ENCODE measurements at regions not wholly inside any gene's neighbourhood (a gene's known extent, or its start where the extent isn't known, plus 50 kb on each side); places are given as distances from the start of the nearest gene placed in this dataset.

GRCh38 chr21:35770101-35770945, 290.0 kb downstream of the SETD4 start:
- in situ Hi-C loops (cut with MboI; ENCODE audit: low sequenced_read_pairs) = no loop called here

DNA sequence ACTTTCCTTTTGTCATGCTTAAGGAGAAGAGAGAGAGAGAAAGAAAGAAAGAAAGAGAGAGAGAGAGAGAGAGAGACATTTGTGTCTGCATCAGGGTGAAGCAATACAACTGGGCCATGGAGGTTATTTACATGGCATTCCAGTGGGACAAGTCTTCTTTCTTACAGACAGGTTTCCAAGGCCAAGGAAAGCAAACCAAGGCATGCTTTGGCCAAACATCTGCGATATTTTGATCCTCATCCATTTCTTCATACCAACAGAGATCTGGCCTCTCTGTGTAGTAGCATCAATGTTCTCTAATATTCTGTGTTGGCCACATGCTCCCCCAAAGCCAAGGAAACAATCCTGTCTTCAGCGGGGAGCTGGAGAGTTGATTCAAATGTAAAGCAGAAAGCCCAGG, 292.1 kb downstream of the SETD4 start:
- in situ Hi-C loops (cut with MboI; ENCODE audit: low sequenced_read_pairs) = no loop called here

DNA sequence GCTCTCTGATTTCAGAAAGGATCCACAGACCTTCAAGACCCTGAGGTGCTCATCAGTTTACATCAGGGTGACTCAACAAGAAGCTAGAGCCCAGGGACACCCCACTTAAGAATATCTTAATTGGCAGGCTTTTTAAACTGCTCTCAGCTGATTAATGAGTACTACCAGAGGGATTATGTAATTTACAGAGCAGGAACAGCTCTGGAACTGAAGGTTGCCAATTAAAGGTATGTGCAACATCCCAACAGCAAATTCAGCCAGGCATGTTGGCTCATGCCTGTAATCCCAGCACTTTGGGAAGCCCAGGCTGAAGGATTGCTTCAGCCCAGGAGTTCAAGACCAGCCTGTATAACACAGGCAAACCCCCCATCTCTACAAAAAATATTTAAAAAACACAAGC, 295.7 kb downstream of the SETD4 start:
- in situ Hi-C loops (cut with MboI; ENCODE audit: low sequenced_read_pairs) = no loop called here

- in situ Hi-C loops (cut with MboI; ENCODE audit: low sequenced_read_pairs) = no loop called here
Measured at GRCh38 chr21:35764077-35764476, 296.2 kb downstream of the SETD4 start.

DNA sequence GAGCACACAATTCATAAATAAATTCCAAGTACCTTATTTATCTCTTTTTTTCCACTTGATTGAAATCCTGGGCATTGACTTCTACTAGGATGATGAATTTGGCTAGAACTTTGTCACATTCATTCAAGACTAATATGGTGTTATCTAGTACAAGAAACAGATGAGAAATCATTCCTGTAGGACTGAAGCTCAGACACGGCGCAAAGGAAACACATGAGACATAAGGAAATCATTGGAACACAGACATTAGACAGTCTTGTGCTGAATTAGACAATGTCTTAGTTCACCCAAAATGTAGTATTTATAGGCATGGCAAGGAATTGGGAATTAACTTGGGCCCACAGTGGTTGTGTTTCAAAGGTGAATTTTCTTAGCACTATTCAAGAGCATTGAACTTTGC, 305.7 kb downstream of the SETD4 start:
- in situ Hi-C loops (cut with MboI; ENCODE audit: low sequenced_read_pairs) = no loop called here

- in situ Hi-C loops (cut with MboI; ENCODE audit: low sequenced_read_pairs) = no loop called here
Measured at GRCh38 chr21:35753308-35753707, 307.0 kb downstream of the SETD4 start.

GRCh38 chr21:35751171-35751570, 309.2 kb downstream of the SETD4 start:
- in situ Hi-C loops (cut with MboI; ENCODE audit: low sequenced_read_pairs) = no loop called here

- in situ Hi-C loops (cut with MboI; ENCODE audit: low sequenced_read_pairs) = no loop called here
Measured at GRCh38 chr21:35749904-35750303, 310.4 kb downstream of the SETD4 start.

DNA sequence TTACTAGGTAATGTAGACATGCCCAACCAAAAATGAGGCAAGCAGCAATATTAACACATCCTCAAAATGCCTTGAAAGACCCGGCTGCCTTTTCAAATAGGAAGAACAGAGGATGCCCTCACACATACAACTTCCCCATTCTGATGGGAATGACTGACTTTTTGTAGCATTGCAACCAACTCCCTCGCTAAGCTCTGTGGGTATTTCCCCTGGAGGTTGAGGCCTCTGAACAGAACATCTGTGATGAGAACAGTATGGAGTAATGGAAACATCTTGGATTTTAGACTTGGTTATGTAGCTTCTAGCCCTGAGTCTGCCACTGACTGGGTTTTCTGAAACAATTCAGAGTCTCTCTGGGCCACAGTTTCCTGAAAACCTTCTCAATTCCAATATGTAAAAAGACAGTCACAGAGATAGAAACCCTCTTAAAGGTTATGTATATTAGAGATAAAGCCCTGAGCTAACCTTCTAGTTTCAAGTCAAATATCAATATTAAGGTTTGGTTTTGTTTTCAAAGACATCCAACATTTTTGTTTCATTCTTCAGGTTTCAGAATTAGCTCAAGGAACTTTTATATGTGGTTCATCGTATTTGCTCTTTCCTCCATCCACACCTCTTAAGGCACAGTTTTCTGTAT, 311.5 kb downstream of the SETD4 start:
- in situ Hi-C loops (cut with MboI; ENCODE audit: low sequenced_read_pairs) = no loop called here

- in situ Hi-C loops (cut with MboI; ENCODE audit: low sequenced_read_pairs) = no loop called here
Measured at GRCh38 chr21:35743571-35743970, 316.8 kb downstream of the SETD4 start.

DNA sequence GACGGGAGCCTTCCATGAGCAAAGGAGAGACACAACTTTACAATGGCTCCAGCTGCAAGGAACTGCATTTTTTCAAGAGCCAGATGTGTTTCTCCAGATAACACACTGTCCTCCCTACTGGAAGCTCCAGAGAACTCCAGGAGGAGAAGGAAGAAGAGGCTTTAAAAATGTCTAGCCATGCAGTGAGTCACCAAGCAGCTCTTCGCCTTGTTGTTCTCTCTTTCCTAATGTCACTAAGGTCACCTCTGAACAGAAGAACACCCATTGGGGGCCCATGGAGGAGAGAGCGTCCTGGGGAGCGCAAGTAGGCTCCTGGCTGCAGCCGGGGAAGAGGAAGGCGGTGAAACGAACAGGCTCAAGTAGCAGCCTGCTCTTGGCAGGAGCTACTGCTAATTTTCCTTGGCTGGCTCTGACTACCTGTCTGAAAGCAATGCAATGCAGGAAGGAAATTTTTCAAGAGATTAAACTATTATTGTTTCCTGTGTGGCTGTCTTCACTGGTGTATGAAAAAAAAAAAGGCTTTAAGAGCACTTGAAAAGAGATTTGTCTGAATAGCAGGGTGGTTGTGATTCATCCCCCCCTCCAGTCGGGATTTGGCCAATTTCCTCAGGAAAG, 321.9 kb downstream of the SETD4 start:
- in situ Hi-C loops (cut with MboI; ENCODE audit: low sequenced_read_pairs) = no loop called here

GRCh38 chr21:35737899-35738346, 322.4 kb downstream of the SETD4 start:
- in situ Hi-C loops (cut with MboI; ENCODE audit: low sequenced_read_pairs) = no loop called here

DNA sequence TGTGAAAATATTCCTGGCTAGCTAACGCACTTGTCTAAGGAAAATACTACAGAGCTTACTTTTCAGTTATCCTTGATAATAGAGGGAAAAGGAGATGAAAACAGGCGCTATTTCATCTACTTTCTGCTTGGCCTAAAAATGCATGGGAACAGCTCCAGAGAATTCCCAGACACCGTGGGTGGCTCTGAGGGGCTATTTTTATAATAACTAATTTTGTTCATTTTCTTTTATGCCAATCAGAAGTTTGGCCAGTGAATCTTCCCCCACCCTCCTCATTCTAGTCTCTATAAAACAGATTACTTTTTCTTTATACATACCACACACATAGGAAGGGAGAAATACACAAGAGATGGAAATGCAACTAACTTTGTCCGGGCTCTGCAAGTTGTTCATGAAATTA, 322.9 kb downstream of the SETD4 start:
- in situ Hi-C loops (cut with MboI; ENCODE audit: low sequenced_read_pairs) = no loop called here

DNA sequence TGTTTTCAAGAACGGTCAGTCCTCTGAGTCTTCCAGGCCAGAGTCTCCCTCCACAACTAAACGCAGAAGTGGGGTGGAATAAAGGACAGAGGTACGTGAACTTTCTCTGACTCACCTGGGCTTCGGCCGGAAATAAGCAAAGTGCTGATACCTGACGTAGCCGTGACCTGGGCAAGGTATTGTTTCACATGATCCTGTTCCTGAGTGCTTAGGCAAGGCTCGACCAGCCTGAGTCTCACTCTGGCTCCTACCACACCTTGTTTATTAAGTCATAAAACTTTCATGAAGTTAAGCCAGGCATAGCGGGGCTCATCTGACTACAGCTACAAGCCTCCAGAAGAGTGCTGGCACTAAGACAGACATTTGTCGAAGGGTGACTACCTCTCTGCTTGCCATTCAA, 327.5 kb downstream of the SETD4 start:
- in situ Hi-C loops (cut with MboI; ENCODE audit: low sequenced_read_pairs) = no loop called here

DNA sequence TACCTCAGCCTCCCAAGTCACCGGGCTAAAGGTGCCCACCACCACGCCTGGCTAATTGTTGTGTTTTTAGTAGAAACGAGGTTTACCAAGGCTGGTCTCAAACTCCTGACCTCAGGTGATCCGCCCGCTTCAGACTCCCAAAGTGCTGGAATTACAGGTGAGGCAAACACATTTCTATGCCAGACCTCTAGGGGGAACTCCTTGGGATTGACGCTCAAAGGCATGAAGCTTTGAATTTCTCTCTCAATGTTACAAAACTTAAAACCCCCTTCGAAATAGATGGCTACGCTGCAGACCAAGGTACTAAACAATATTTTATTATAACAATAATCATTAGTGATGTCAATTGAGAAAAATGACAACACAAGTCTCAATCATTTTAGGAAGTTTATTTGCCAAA, 330.0 kb downstream of the SETD4 start:
- in situ Hi-C loops (cut with MboI; ENCODE audit: low sequenced_read_pairs) = no loop called here

DNA sequence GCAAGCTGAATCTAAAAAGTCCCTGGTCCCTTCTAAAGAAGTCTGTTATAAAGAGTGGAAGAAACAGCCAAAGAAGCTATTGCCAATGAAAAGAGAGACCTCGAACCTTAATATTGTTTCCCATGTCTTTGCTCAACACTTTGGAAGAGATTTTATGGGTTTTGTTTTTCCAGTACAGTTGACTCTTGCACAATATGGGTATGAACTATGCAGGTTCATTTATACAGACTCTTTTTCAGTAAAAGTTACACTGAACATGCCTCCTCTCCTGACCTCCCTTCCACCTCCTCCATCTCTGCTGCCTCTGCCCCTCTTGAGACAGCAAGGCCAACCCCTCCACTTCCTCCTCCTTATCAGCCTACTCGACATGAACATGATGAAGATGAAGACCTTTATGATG, 332.5 kb downstream of the SETD4 start:
- in situ Hi-C loops (cut with MboI; ENCODE audit: low sequenced_read_pairs) = no loop called here

DNA sequence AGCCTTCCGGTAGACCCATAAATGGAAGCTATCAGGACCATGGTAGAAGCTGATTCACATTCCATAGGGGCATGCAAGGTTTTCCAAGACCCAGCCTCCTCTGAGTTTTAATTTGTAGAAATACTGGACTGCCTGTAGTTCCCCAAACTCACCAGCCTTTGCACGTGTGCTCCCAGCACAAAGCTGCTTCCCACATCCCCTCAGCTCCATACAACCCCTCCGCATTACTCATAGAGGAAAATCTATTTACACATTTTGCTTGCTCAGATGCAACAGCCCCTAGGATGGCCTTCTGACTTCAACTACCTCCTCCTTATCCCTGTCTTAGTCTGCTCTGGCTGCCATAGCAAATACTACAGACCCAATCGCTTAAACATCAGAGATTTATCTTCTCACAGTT, 336.2 kb downstream of the SETD4 start:
- in situ Hi-C loops (cut with MboI; ENCODE audit: low sequenced_read_pairs) = no loop called here

- in situ Hi-C loops (cut with MboI; ENCODE audit: low sequenced_read_pairs) = no loop called here
Measured at GRCh38 chr21:35721701-35722100, 338.6 kb downstream of the SETD4 start.

GRCh38 chr21:35720208-35720731, 340.1 kb downstream of the SETD4 start:
- in situ Hi-C loops (cut with MboI; ENCODE audit: low sequenced_read_pairs) = no loop called here

DNA sequence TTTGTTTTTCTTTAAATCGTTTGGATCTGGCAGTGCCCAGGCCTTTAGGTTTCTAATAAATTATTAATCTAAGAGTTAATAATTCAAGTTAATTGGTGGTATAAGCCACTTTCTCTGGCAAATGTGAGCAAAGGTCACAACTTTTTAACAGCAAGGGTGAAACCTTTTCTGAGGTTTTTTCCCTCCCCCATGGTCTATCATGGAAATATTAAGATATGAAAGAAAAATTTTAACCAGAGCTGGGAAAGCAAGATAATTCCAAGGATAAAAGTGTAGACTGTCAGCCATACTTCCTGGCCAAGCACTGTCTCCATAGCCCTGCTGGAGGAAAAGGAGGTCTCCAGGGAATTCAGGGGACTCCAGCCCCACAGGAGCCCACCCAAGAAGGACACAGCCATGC, 341.2 kb downstream of the SETD4 start:
- in situ Hi-C loops (cut with MboI; ENCODE audit: low sequenced_read_pairs) = no loop called here

DNA sequence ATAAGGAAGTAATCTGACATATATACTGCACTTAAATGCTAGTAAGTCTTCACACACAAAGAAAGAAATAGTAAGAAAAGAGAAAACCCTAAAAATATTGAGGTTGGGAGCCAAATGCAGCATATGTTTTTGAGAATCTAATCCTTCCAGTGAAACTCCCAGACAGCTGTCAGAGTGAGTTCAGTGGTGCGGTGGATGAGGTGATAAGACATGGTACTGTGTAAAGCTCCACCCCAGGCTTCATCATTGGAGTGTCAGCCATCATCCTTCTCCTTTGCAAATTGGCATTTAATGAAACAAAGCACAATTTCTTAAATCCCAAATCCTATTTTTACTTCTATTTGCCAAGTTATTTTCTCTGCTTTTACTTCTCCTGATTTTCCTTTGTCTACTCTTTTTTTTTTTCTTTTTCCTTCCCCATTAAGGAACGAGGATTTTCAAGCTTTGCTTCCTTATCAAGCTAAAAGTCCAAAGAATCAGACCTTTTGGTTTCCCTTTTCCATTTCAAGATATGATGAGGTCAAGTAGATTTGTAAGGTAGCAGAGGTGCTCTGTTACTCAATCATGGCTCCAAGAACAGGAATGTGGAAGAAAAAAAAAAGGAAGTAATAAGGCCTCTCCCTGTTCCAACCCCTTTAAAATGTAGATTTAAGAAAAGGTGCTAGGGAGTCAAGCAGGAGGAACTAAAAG, 343.3 kb downstream of the SETD4 start:
- in situ Hi-C loops (cut with MboI; ENCODE audit: low sequenced_read_pairs) = no loop called here
